ENCODE measurements at regions not wholly inside any gene's neighbourhood (a gene's known extent, or its start where the extent isn't known, plus 50 kb on each side); places are given as distances from the start of the nearest gene placed in this dataset.

- no peak for TF ChIP-seq CTCF (IDR thresholded peaks at IDR 0.05; ENCODE audit: low read length, missing control alignments)
- no peak overlapping the region for H3K4me3 ChIP-seq (replicated peaks; ENCODE audit: low read depth, low read length)
- DNase-seq (ENCODE audit: low read depth) = peak; percentile 60
Measured at GRCh38 chr5:57598756-57599155, 116.1 kb upstream of the ACTBL2 start.

GRCh38 chr5:57598097-57598496 lies 115.5 kb upstream of the ACTBL2 start:
- no peak for DNase-seq (ENCODE audit: low read depth)
- TF ChIP-seq CTCF (IDR thresholded peaks at IDR 0.05; ENCODE audit: low read length, missing control alignments) = no peak
- no peak overlapping the region for H3K4me3 ChIP-seq (replicated peaks; ENCODE audit: low read depth, low read length)

GRCh38 chr5:57595523-57595991 lies 112.9 kb upstream of the ACTBL2 start:
- no peak overlapping the region for H3K4me3 ChIP-seq (replicated peaks; ENCODE audit: low read depth, low read length)
- no peak for DNase-seq (ENCODE audit: low read depth)
- no peak for TF ChIP-seq CTCF (IDR thresholded peaks at IDR 0.05; ENCODE audit: low read length, missing control alignments)

GRCh38 chr5:57594436-57594835 lies 111.8 kb upstream of the ACTBL2 start:
- DNase-seq (ENCODE audit: low read depth) = no peak
- no peak overlapping the region for H3K4me3 ChIP-seq (replicated peaks; ENCODE audit: low read depth, low read length)
- no peak for TF ChIP-seq CTCF (IDR thresholded peaks at IDR 0.05; ENCODE audit: low read length, missing control alignments)

GRCh38 chr5:57592236-57592635 lies 109.6 kb upstream of the ACTBL2 start:
- TF ChIP-seq CTCF (IDR thresholded peaks at IDR 0.05; ENCODE audit: low read length, missing control alignments) = no peak
- H3K4me3 ChIP-seq (replicated peaks; ENCODE audit: low read depth, low read length) = no peak overlapping the region
- peak; percentile 34 for DNase-seq (ENCODE audit: low read depth)

GRCh38 chr5:57586649-57587048 lies 104.0 kb upstream of the ACTBL2 start:
- no peak overlapping the region for H3K4me3 ChIP-seq (replicated peaks; ENCODE audit: low read depth, low read length)
- no peak for DNase-seq (ENCODE audit: low read depth)
- no peak for TF ChIP-seq CTCF (IDR thresholded peaks at IDR 0.05; ENCODE audit: low read length, missing control alignments)

GRCh38 chr5:57582578-57583070 lies 100.0 kb upstream of the ACTBL2 start:
- TF ChIP-seq CTCF (IDR thresholded peaks at IDR 0.05; ENCODE audit: low read length, missing control alignments) = no peak

More at GRCh38 chr5:57582578-57583070, 100.0 kb upstream of the ACTBL2 start:
- DNase-seq (ENCODE audit: low read depth) = no peak
- no peak overlapping the region for H3K4me3 ChIP-seq (replicated peaks; ENCODE audit: low read depth, low read length)
